Stimulated activated CD8-positive, alpha-beta memory T cell treated with anti-CD3 and anti-CD28 coated beads, Interleukin-15, amount 100 ng/mL, for 48 hours (primary cell): ENCODE measurements at regions not wholly inside any gene's neighbourhood (a gene's known extent, or its start where the extent isn't known, plus 50 kb on each side); places are given as distances from the start of the nearest gene placed in this dataset.
"Not testable (repeated sequence)": the region's sequence is repeated elsewhere in the genome, so short reads cannot be mapped to it uniquely, and the experiment has no call there.

Source experiments
- DNase-seq, 2 donors: peaks; one replicate each; pipeline ENCODE4 v3.0.0-alpha.2; 2020; ENCODE audit warnings: low read depth in 2 of 2

DNA sequence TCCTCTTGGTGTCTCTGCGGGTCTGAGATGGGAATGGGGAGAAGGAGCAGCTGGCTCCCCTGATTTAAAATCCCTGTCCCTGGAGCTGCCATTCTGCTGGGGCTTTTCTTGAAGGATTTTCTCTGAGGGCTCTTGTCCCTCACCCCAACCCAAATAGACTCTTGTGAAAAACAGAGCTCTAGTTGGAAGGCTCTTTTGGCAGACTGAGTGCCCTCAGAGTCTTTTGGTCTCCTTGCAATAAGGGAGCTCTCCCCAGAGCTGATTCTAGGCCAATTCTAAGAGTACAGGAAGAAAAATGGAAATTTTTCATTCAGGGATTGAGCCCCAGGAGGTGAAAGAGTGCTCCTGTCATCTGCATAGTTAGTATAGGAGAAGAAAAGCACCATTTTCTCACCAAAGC, 238.3 kb downstream of the COG6 start:
- DNase-seq, result no peak

GRCh38 chr13:39894586-39894985, 239.1 kb downstream of the COG6 start:
- no peak for DNase-seq

GRCh38 chr13:39895254-39895653, 239.8 kb downstream of the COG6 start:
- no peak for DNase-seq

DNA sequence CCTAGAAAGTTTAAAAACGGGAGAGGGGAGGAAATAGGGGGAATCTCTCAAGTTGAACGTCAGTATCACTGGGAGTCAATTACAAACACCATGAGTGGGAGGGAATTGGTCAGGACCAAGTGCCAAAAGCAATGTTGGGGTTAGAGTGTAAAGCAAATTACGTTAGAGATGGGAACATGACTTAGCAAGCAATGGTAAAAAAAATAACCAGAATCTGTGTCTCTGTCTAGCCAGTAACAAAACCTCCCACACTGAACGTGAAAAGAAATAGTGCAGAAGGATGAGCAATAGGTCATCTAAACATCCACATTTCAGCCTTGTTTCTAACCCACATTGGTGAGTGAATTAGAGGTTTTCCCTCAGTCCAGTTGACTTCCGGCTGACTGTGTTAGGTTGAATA, 242.2 kb downstream of the COG6 start:
- no peak for DNase-seq

GRCh38 chr13:39900106-39900750, 244.8 kb downstream of the COG6 start:
- DNase-seq, result no peak

GRCh38 chr13:39904959-39905358, 249.5 kb downstream of the COG6 start:
- no peak for DNase-seq

DNA sequence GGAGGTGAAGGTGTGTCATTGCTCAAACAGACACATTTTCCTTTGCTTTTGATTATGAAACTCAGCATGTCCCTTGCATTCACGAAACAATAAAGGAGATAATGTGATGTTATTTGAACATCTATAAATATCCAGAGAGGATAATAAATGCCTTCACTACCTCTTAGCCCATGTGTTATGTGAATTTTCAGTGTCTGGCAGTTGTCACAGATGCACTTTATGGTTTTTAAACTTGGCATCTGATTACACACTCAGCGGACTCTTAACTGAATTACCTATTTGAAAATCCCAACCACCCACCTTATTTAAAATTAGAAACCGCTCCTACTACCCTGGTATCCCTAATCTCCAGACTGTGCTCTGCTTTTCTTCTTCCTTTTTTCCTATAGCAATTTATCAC, 254.2 kb downstream of the COG6 start:
- no peak for DNase-seq

DNA sequence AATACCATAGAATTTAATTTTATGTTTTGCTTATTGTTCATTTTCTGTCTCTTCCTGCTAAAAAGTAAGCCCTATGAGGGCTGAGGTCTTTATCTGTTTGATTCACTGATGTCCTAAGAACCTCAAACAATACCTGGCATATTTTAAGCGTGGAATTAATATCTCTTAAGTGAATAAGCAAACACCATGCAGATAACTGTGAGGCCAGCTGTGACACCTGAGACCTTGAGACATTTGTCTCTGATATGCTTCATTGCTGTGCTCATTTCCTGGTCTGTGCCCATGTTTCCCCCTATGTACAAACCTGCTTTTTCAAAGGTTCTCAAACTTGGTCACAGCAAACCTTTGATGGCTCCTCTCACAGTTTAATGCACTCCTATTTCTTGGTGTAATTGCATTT, 254.6 kb downstream of the COG6 start:
- no peak for DNase-seq

GRCh38 chr13:39910833-39911232, 255.4 kb downstream of the COG6 start:
- DNase-seq, result no peak

- no peak for DNase-seq
These were observed 257.9 kb downstream of the COG6 start for GRCh38 chr13:39913339-39913738.

DNA sequence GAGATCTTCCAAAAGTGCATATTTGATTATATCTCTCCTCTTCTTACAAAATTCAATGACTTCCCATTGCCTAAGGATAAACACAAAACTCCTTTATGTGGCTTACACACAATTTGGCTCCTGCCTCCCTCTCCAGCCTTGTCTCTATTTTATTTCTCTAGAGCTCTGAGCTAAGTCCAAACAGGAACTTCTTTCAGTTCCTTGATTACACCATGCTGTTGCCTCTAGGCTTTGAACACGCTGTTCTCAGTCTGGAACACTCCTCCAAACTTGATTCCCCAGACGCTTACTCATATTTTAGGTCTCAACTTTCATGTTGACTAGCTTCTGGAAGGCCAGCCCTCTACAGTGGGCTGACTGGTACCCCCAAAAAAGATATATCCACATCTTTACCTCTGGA, 258.5 kb downstream of the COG6 start:
- no peak for DNase-seq

GRCh38 chr13:39915418-39915817, 260.0 kb downstream of the COG6 start:
- no peak for DNase-seq

GRCh38 chr13:39916330-39916729, 260.9 kb downstream of the COG6 start:
- no peak for DNase-seq

- DNase-seq, result no peak
These were observed 263.3 kb downstream of the COG6 start for GRCh38 chr13:39918620-39919236.

DNA sequence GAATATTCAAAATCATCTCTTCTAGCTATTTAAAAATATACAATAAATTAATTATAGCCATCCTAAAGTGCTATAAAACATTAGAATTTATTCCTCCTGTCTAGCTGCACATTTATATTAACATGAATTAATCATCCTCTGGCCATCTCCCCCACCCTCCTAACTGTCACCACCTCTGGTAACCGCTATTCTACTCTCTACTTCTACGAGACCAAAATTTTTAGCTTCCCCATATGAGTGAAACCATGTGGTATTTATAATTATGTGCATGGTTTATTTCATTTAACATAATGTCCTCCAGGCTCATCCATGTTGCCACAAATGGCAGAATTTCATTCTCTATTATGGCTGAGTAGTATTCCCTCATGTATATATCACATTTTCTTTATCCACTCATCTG, 265.2 kb downstream of the COG6 start:
- DNase-seq, result no peak

DNA sequence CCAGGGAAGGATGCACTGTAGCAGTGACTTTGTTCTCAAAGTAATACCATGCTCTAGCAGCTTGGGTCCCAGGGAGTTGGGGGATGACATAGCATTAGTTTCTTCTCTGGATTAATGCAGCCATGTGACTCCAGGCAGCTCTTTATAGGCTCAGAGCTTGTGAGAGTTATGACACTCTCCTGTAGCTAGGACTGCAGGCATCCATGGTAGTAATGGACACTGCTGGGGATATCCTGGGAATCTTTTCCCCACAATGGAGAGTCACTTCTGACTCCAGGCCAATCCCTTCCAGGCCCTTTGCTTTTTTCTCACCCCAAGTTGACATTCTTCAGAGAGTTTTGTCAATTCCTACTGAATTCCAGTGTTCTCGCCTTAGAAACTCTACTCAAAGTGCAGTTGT, 270.9 kb downstream of the COG6 start:
- no peak for DNase-seq

- DNase-seq, result no peak
These were observed 272.8 kb downstream of the COG6 start for GRCh38 chr13:39928261-39928660.

- no peak for DNase-seq
These were observed 274.1 kb downstream of the COG6 start for GRCh38 chr13:39929583-39929982.

GRCh38 chr13:39930060-39930459, 274.6 kb downstream of the COG6 start:
- DNase-seq, result no peak

DNA sequence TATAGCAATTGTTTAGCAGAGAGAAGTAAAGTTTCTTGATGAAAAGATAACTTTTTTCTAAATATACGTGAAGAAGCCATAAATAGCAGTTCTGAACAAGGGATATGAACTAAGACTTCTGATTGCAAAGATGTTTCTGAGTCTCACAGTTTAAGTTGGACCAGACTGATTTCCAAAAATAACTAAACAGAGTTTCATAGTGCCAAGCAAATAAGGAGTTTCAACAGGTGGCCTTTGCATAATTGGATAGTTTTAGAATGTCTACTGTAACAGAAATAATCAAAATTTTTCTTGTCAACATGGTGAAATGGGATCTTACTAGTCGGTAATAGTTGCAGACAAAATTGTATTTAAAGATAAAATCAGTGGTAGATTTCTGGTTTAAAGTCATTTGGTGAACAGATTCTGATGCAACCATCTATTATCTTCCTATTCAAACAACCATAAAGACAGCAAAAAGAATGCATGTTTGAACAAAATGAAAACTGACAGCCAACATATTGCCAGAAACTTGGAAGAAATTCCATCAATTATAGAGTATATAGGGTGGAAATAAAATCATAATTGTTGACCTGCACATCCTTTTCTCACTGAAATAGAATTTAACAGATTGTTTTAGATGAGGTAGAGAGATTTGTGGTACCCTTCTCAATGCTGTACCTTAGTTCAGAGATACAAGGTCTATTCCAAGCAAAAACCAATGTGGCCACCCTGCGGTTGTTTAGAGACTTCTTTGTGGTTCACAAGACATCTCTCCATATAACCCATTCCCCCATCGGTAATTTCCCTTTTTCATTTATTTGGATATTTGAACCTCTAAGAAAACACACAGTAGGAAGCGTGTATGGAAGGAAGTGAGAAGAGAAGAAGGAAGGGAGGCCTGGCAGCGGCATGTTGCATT, 275.3 kb downstream of the COG6 start:
- DNase-seq, result no peak

DNA sequence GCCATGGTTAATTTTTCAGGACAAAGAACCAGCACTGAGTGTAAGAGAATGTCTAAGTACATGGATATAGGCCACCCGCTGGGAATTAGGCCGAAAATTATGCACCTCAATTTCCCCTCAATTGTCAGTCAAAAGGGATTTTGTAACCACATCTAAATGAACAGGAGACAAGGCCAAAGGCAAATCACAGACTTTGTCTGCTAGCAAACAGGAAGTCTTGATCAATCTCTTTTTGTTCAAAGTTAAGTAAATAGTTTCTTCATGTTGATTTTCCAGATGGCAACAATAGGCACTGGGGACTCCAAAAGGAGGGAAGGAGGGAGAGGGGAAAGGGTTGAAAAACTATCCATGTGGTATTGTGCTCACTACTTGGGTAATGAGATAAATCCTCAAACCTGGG, 276.0 kb downstream of the COG6 start:
- DNase-seq, result no peak

DNA sequence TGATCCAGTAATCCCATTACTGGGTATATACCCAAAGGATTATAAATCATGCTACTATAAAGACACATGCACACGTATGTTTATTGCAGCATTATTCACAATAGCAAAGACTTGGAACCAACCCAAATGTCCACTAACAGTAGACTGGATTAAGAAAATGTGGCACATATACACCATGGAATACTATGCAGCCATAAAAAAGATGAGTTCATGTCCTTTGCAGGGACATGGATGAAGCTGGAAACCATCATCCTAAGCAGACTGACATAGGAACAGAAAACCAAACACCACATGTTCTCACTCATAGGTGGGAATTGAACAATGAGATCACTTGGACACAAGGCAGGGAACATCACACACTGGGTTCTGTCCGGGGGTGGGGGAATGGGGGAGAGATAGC, 277.1 kb downstream of the COG6 start:
- DNase-seq, result not testable (repeated sequence)

- no peak for DNase-seq
These were observed 279.7 kb downstream of the COG6 start for GRCh38 chr13:39935155-39935554.
